Small intestine (tissue), 7 donors: ENCODE measurements at regions not wholly inside any gene's neighbourhood (a gene's known extent, or its start where the extent isn't known, plus 50 kb on each side); places are given as distances from the start of the nearest gene placed in this dataset.

ENCODE experiments used
- DNase-seq, 2 donors: peaks; one replicate each; pipeline versions ENCODE4 v3.0.0 to v3.0.0-alpha.2; 2013
- FAIRE-seq: peaks from 2 replicates; lab custom pipeline; 2012; peaks lifted over from hg19 to GRCh38; lab: Jason Lieb, UNC
- H3K27ac ChIP-seq, 3 donors: one replicate each; pipeline ENCODE4 v1.5.1; 2013; ENCODE audit warnings: low read length in 2 of 3, mild to moderate bottlenecking in 2 of 3, control low read depth in 1 of 3, inconsistent platforms in 1 of 3, low read depth in 1 of 3, moderate library complexity in 1 of 3
- H3K27me3 ChIP-seq, 3 donors: one replicate each; pipeline ENCODE4 v1.6.1; 2013; ENCODE audit warnings: low read length in 3 of 3, inconsistent platforms in 1 of 3; ENCODE audit not compliant: control insufficient read depth in 3 of 3, insufficient read depth in 3 of 3
- H3K36me3 ChIP-seq, 3 donors: one replicate each; pipeline ENCODE4 v1.6.1; 2013; ENCODE audit warnings: low read length in 3 of 3, inconsistent platforms in 1 of 3, low read depth in 1 of 3, mild to moderate bottlenecking in 1 of 3, moderate library complexity in 1 of 3; ENCODE audit not compliant: control insufficient read depth in 3 of 3, insufficient read depth in 2 of 3
- H3K4me1 ChIP-seq, 3 donors: one replicate each; pipeline ENCODE4 v1.6.1; 2013; ENCODE audit warnings: low read length in 2 of 3, inconsistent platforms in 1 of 3, low read depth in 1 of 3, mild to moderate bottlenecking in 1 of 3, moderate library complexity in 1 of 3; ENCODE audit not compliant: control insufficient read depth in 3 of 3, insufficient read depth in 2 of 3
- H3K4me3 ChIP-seq, 3 donors: one replicate each; pipeline ENCODE4 v1.5.1; 2013; ENCODE audit warnings: low read length in 3 of 3, control low read depth in 1 of 3, inconsistent platforms in 1 of 3, low read depth in 1 of 3, mild to moderate bottlenecking in 1 of 3, moderate library complexity in 1 of 3
- H3K9me3 ChIP-seq, 2 donors: one replicate each; pipeline ENCODE4 v1.6.1; 2013; ENCODE audit warnings: low read depth in 1 of 2, low read length in 1 of 2; ENCODE audit not compliant: control insufficient read depth in 2 of 2, insufficient read depth in 1 of 2
- WGBS, 3 donors: extraction: QIAGEN DNeasy Blood & Tissue Kit; methylation state at CpG; one replicate each; pipeline ENCODE4 v1.1.7; 2013; 5-methylcytosine and 5-hydroxymethylcytosine counted together
- donor health status: healthy with polysubstance abuse.
- donor health status: control.
- donor health status: control.
- donor health status: Bipolar disorder and iron deficiency.
- donor health status: healthy.

DNA sequence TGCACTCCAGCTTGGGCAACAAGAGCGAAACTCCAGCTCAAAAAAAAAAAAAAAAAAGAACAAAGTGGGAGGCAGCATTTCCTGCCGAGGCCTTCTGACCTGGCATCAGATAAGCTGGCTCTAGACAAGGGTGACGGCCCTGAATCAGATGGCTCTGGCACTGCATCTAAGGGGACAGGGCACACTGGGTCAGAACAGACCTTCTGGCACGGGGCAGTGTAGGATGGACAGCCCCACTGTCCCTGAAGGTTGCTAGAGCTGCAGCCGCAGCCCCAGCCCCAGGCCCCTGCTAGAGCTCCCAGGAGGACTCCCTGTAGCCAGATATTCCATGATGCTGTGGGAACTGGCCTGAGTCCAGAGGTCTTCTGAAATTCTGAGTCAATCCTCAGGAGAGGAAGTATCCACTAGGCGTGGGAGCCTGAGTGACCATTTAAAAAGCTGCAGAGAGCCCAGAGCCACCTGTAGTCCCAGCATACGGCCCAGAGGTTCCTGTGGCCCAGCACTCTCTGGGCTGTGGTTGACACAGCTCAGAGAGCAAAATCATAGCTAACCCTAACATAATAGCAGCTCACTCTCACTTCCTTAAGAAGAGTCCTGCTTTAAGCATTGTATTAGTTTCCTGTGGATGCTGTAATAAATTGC, 69.2 kb upstream of the MFGE8 start:
- DNase-seq, result no peak
- H3K36me3 ChIP-seq, result no peaks in the 10 kb centered on the region
- peaks cover 0 to 8% of the 10 kb centered on the region in 2 donors for H3K9me3 ChIP-seq
- no peak for FAIRE-seq
- H3K4me3 ChIP-seq, result no peak overlapping the region
- H3K27me3 ChIP-seq, result peaks cover 0 to 2% (median 0%) of the 10 kb centered on the region in 3 donors
- peaks cover 0 to 6% (median 0%) of the 10 kb centered on the region in 3 donors for H3K4me1 ChIP-seq
- WGBS, 3 donors, result 47 to 58% (median 52%) methylated on average over 6 to 7 of the region's 7 CpGs
- no peak overlapping the region for H3K27ac ChIP-seq

DNA sequence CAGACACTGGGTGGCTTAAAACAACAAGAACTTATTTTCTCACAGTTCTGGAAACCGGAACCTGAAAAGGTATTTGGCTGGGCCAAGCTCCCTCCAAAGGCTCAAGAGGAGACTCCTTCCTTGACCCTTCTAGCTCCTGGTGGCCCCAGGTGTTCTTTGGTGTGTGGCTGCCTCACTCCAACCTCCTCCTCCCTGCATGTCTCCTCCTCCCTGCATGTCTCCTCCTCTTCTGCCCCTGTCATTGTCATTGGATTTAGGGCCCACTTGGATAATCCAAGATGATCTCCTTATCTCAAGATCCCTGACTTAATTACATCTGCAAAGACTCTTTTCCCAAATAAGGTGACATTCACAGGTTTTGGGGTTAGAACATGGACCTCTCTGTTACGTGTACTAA, 69.8 kb upstream of the MFGE8 start:
- Histone ChIP-seq H3K36me3 (no peaks in the 10 kb centered on the region), H3K4me1 (peaks cover 0 to 6% (median 0%) of the 10 kb centered on the region in 3 donors), H3K9me3 (peaks cover 0 to 8% of the 10 kb centered on the region in 2 donors), H3K4me3 (no peak overlapping the region), H3K27me3 (peaks cover 0 to 2% (median 0%) of the 10 kb centered on the region in 3 donors), H3K27ac (no peak overlapping the region)
- FAIRE-seq (no peak), DNase-seq (no peak)
- 85 to 91% (median 86%) methylated on average over 2 of the region's 2 CpGs for WGBS, 3 donors

DNA sequence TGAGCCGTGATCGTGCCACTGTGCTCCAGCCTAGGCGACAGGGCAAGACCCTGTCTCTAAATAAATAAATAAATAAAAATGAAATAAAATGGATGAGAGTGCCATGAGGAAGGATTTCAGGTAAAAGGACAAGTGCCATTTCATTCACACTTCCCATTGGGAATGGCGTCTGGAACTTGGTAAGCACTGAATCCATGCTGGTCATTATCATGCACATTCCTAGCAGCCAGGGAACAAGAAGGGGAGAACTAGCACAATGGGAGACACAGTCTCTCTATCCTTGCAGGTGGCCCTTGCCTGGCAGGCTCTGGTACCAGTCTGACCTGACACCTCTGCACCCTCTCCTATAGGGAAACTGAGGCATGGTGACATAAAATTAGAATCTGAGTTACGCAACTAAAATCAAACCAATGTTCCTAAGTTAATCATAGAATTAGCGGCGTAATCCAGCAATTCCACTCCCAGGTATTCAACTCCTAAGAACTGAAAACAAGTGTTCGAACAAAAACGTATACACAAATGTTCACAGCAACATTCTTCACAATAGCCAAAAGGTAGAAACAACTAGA, 70.8 kb upstream of the MFGE8 start:
- peaks cover 0 to 2% (median 0%) of the 10 kb centered on the region in 3 donors for H3K27me3 ChIP-seq
- H3K27ac ChIP-seq, result no peak overlapping the region
- H3K4me3 ChIP-seq, result no peak overlapping the region
- peaks cover 0 to 6% (median 0%) of the 10 kb centered on the region in 3 donors for H3K4me1 ChIP-seq
- 95 to 97% (median 97%) methylated on average over 9 of the region's 9 CpGs for WGBS, 3 donors
- FAIRE-seq (no peak), DNase-seq (no peak)
- peaks cover 0 to 7% of the 10 kb centered on the region in 2 donors for H3K9me3 ChIP-seq
- no peaks in the 10 kb centered on the region for H3K36me3 ChIP-seq

DNA sequence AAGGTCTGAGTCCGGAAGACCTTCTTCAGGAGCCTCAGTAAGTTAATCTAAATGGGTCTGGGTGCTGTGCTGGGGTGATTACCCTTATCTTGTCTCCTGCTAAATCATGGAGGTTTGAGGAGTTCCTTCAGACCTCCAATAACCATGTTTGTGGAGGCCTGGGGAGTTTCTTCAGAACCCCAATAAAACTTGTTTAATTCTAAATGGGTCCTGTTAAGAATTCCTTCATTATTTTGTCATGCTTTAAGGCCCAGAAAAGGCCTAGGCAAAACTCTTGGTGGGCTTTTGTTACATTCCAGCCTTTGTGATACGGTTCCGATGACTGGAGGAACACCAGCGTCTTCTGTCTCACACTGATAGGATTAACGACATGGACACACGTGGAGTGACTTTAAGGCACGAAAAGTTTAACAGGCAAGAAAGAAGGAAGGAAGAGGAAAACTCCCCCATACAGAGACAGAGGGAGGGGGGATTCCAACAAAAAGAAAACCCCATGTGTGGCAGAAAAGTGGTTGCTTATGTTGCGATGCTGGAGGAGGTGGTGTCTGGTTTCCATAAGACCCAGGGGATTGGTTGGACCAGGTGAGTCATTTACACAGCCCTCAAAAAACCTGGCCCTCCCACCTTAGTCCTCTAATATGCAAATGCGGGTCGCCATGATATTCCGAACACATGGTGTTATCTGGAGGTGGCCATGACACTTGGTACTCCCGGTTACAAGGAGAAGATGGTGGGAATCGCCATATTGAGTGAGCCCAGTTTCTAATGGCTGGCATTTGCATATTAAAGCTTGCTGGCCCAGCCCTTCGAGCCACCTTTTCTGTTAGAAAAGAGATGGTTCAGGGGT, 72.6 kb upstream of the MFGE8 start:
- Histone ChIP-seq H3K9me3 (no peaks in the 10 kb centered on the region), H3K36me3 (no peaks in the 10 kb centered on the region), H3K27me3 (peaks cover 0 to 2% (median 0%) of the 10 kb centered on the region in 3 donors), H3K4me1 (peaks cover 0 to 6% (median 0%) of the 10 kb centered on the region in 3 donors), H3K4me3 (no peak overlapping the region), H3K27ac (no peak overlapping the region)
- no peak for DNase-seq
- WGBS, 3 donors, result 82 to 86% (median 86%) methylated on average over 14 of the region's 14 CpGs
- no peak for FAIRE-seq

DNA sequence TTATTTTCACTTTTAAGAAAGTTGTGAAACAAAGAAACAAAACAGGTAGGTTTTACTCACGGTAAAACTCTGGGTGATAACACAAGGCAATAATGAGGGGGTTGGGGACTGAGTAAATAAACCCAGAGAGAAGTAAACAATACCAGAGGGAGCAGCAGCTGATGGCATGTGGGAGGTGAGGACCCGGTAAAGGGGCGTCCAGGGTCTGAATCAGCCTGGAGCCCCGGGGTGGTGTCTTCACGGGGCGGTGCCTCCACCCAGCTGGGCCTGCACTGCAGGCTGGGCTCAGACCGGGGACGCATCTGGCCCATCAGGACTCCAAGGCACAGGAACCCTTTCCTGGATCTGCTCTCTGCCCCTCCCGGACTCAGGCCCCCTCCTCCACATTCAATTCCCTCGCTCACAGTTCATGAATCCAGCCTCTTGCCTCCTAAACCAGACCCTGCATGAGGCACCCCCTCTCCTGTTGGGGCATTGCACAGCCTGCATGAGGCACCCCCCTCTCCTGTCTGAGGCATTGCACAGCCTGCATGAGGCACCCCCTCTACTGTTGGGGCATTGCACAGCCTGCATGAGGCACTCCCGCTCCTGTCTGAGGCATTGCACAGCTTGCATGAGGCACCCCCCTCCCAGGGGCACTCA, 73.9 kb upstream of the MFGE8 start:
- no peak for FAIRE-seq
- H3K4me1 ChIP-seq, result peaks cover 0 to 6% (median 0%) of the 10 kb centered on the region in 3 donors

DNA sequence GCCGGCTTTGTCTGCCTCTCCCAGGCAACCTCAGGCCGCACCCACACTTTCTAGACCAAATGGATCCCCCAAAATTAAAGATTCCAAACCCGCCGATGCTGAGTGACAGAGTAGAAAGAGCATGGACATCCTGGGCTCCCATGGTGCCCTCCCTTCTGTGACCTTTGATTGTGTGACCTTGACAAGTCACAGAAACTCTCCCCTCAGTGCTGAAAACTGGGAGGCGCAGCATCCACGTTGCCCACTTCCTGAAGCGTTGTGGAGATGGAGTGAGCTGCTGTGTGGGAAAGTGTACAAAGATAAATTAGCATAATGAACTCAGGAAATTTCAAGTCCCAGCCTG, 74.4 kb upstream of the MFGE8 start:
- Histone ChIP-seq H3K27me3 (peaks cover 0 to 2% (median 0%) of the 10 kb centered on the region in 3 donors), H3K4me3 (no peak overlapping the region), H3K36me3 (no peaks in the 10 kb centered on the region), H3K4me1 (peaks cover 0 to 2% (median 0%) of the 10 kb centered on the region in 3 donors), H3K9me3 (no peaks in the 10 kb centered on the region), H3K27ac (no peak overlapping the region)
- FAIRE-seq, result no peak
- WGBS, 3 donors, result 72 to 76% (median 72%) methylated on average over 7 of the region's 7 CpGs
- no peak for DNase-seq

More for the DNA sequence above, 73.9 kb upstream of the MFGE8 start:
- Histone ChIP-seq H3K36me3 (no peaks in the 10 kb centered on the region), H3K27ac (no peak overlapping the region), H3K9me3 (no peaks in the 10 kb centered on the region), H3K27me3 (peaks cover 0 to 2% (median 0%) of the 10 kb centered on the region in 3 donors), H3K4me3 (no peak overlapping the region)
- peak in 1 of 2 donors; percentile 31 for DNase-seq
- 23 to 48% (median 41%) methylated on average over 10 to 11 of the region's 11 CpGs for WGBS, 3 donors

DNA sequence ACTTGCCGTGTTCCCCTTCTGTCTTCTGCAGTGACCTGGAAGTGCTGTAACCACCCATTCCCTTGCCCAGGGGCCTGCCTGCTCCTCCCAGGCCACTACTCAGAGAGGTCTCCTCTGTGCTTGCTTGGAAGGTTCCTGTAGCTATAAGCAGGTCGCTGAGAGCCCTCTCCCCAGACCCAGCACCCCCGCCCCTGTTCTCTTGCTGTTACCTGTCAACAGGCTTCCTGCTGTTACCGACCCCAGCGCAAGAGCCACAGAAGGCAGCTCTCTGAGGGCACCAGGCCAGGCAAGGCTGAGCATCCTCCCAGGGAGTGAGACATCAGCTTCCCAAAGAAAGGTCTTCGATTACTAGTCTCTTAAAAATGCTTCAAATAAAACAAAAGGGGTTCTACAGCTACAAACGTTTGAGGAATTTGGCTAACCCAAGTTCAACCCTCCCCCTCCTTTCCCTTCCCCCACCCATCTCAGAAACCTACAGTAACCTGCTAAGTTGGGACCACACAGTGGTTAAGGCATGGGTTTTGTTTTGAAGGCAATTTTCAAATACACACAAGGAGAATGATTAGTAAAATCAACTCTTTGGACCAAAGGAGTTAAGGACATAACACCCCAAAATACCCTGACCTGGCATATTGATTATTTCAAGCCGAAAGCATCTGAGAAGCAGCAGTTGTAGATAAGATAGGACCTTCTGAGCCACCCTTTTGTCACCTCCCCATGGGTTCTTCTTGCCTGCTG, 74.9 kb upstream of the MFGE8 start:
- Histone ChIP-seq H3K27ac (no peak overlapping the region), H3K27me3 (peaks cover 0 to 2% (median 0%) of the 10 kb centered on the region in 3 donors), H3K4me3 (no peak overlapping the region), H3K36me3 (no peaks in the 10 kb centered on the region), H3K9me3 (no peaks in the 10 kb centered on the region), H3K4me1 (no peaks in the 10 kb centered on the region)
- WGBS, 3 donors, result 53 to 61% (median 58%) methylated on average over 8 of the region's 8 CpGs
- DNase-seq (no peak), FAIRE-seq (no peak)
